Superior temporal gyrus (tissue), 1 donor: ENCODE measurements at regions not wholly inside any gene's neighbourhood (a gene's known extent, or its start where the extent isn't known, plus 50 kb on each side); places are given as distances from the start of the nearest gene placed in this dataset.
"Not testable (repeated sequence)": the region's sequence is repeated elsewhere in the genome, so short reads cannot be mapped to it uniquely, and the experiment has no call there.

Source experiments
- DNase-seq: peaks from one replicate; pipeline ENCODE4 v3.0.0-alpha.2; 2016; ENCODE audit errors: extremely low spot score

- no peak for DNase-seq
These were observed 113.0 kb downstream of the SNRPN start for GRCh38 chr15:25067725-25068309.

DNA sequence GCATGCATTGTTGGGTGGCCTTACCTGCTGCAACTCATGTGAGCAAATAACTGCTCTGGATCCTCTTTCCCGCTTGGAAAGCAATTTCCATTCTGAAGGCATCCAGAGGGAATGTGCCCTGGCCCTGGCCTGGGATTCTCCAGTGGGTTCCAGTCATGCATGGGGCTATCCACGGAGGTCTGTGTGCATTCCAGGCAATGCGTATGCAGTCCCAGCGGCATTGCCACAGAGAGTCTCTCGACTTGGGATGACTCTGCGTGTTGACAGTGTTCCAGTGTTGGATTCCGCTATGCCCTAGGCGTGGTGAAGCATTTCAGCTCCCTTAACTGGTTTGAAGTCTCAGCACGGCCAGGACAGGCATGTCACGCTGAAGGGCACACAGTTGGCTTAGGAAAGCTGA lies 113.9 kb downstream of the SNRPN start:
- DNase-seq: no peak

DNA sequence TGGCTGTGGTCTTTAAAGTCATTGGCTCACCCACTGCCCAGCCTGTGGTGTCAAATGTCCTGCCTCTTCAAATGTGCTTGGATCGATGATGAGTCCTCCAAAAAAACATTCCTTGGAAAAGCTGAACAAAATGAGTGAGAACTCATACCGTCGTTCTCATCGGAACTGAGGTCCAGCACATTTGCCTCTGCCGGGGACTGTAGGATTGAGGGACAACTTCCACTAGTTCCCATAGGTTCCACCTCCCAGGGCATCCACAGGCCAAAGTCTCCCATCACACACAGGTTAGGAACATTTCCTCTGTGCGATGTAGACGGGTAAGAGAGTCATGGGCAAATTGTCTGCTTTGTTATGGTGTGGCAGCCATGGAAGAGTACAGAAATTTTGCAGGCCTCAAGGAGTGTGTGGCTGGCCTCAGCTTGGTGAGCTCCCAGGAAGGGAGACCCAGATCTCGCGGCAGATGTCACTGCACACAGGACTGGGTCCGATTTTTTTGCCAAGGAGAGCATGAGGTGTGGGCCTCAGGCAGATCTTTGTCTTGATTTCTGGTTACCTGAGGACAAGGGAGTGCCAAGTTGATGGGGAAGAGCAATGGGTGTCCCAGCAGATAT lies 115.7 kb downstream of the SNRPN start:
- no peak for DNase-seq

DNA sequence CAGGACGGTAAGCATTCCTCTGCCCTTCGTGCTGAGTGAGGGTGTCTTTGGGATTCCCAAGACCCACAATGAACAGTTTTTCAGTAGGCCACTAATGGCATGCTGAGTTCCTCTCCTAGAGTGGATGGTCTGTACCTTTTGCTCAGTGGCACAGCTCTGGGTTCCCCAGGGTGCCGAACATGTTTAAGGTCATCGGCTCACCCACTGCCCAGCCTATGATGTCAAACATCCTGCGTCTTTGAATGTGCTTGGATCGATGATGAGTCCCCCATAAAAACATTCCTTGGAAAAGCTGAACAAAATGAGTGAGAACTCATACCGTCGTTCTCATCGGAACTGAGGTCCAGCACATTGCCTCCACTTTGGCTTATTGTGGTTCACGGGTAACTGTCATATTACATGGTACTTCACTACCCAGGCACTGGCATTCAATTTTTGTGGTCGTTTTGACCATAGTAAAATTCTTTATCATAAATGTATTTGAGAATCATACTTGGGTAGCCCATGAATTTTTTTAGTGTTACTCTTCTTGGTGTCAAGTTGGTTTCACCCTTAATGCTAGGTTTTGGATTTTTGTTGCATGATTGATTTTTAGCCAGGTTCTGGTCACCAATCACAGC lies 118.2 kb downstream of the SNRPN start:
- no peak for DNase-seq

DNA sequence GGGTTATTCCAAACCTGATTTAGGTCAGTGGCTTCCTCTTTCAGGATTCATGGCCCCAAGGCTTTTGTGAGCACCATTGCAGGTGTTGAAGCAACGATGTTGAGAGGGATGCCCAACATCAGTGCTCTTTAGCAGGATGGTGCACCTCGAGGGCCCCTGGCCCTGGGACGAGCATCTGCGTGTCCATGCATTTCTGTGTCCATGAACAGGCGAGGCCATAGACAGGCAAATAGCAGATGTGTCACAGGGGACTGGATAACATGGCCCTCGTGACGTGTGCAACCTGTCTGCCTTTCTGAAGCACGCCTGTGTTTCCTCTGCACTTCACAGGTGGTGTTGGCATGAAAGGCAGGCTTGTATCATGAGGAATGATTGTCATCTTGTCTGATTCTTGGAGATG lies 132.3 kb downstream of the SNRPN start:
- DNase-seq: no peak

GRCh38 chr15:25088261-25088790 lies 133.5 kb downstream of the SNRPN start:
- DNase-seq: no peak

DNA sequence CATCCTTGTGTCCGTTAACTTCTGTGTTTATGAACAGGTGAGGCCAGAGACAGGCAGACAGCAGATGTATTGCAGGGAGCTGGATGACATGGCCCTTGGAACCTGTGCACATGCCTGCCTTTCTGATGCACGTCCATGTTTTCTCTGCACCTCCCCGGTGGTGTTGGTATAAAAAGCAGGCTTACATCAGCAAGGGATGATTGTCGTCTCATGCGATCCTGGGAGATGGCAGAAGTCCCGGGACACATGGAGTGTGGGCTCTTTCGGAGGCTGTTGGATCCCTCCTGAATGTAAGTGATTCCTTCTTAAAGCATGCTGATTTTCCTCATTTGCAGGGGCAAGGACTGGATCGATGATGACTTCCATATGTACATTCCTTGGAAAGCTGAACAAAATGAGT lies 134.8 kb downstream of the SNRPN start:
- DNase-seq: no peak

GRCh38 chr15:25090073-25090733 lies 135.4 kb downstream of the SNRPN start:
- no peak for DNase-seq

DNA sequence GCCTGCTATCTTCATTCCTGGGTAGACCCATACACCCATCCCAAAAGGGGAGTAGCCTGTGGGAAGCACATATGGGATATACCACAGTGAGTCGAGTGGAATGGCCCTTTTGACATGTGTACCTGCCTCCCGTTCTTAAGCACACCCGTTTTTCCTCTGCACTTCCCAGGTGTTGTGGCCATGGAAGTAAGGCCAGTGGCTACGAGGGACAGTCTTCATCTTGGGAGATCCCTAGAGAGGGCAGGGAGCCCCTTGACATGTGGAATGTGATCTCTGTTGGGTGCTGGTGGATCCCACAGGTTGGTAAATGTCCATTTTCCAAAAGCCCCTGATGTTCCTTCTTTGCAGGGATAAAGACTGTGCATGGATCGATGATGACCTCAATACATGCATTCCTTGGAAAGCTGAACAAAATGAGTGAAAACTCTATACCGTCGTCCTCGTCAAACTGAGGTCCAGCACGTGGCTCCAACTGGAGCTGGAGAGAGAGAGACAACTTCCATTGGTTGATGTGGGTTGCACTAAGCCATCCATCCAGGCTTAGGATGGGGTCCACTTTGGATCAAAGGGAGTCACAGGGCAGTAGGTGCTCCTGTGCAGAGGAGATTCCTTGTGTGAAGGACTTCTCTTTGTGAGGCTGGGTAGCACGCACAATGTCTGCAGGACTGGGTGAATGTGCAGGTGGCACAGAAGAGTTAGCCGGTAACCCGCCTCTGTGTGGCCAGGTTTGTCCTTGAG lies 136.8 kb downstream of the SNRPN start:
- no peak for DNase-seq

DNA sequence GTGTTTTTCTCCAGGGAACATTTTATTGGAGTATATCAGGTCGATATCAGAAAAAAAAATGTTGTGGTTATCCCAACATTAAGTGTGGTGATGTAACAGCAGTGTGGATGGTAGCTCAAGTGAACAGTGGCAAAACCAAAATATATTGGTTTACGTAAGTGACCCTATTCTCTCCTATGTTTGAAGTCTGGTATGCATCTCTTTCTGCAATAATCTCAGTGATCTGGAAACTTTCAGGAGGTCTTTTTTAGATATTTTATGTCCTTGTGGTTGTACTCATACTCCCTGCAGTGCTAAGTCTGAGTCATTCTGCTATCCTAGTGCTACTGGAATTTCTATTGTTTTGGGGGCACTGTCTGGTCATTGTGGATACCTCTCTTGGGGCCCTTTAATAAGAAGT lies 137.9 kb downstream of the SNRPN start:
- DNase-seq: no peak

DNA sequence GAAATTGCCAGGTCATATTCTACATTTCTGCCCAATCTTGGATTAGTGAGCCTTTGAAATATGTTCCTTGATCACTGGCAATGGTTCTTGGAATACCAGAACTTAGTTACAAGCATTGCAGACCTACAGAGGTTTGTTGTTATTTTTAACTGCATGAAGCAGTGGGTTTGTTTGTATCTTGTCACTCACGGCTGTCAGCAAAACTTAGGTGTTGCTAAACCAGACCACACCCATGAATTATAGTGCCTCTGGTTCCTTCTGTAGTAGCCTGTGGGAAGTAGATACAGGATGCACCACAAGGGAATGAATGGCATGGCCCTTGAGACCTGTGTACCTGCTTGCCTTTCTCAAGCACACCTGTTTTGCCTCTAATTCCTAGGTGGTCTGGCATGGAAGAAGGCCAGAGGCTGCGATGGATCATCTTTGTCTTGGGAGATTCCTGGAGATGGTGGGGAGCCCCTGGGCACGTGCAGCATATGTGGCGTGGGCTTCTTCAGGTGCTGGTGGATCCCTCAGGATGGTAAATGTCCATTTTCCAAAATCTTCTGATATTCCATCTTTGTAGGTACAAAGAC lies 138.8 kb downstream of the SNRPN start:
- no peak for DNase-seq

DNA sequence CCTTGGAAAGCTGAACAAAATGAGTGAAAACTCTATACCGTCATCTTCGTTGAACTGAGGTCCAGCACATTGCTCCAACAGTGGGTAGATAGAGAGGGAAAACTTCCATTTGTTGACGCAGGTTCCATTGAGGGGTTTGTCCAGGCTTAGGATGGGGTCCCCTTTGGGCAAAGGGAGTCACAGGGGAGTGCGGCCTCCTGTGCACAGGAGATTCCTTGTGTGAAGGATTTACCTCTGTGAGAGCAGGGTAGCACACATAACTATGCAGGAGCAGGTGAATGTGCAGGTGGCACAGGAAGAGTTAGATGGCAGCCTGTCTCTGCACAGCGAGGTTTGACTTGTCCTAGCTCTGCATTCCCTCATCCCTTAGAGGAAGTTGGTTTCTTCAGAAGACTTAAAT lies 139.3 kb downstream of the SNRPN start:
- no peak for DNase-seq

DNA sequence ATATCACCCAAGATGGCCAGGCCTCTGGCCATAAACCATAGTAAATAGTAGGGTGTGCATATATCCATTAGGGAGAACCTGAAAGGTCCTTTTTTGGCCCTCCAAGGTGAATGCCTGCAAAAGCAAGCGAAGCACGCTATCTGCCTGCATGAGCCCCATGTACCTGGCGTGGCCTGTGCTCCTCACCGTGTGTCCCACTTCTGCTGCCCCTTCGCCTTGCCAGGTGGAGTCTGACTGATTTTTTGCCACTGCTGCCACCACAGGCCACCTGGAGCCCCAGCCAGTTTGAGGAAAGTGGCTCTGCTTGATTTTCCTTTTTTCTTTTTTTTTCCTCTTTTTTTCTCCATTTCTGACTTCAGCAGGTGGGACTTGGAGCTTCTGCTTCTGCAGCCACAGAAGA lies 139.7 kb downstream of the SNRPN start:
- DNase-seq: no peak

DNA sequence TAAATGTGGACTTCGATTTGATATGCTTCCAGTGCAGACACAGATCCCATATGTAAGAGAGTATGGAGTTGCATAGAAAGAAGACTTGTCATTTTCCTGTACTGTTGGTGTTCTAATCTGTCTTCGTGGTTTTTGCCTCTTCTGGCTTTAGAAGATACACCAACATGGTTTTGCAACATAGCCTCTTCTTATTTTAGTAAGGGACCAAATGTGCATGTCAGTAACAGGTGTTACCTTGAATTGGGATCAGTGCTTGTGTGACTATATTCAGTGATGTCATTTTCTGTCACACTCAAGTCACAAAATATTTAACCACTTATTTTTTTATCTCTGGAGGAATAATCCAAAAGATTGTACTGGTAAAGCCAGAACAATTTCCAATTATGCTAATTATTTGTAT lies 140.4 kb downstream of the SNRPN start:
- DNase-seq: no peak

GRCh38 chr15:25099966-25100365 lies 145.2 kb downstream of the SNRPN start:
- DNase-seq: not testable (repeated sequence)

DNA sequence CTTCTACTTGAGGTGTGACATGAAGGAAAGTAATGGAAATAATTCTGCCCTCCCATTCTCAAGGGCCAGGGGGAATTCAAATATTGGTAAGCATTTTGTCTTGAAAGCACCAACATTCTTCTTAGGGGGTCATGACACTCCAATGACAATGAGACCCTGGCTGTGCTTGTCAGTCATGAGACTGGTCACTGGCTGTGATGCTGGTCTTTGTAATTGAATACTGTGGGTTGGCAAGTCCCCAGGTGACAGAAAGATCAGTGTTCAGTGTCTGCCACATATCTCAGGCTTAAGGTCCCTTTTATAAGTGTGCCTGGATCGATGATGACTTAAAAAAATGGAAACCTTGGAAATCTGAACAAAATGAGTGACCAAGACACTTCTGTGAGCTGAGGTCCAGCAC lies 151.4 kb downstream of the SNRPN start:
- DNase-seq: no peak

- DNase-seq: no peak
These were observed 179.0 kb downstream of the SNRPN start for GRCh38 chr15:25133804-25134203.

DNA sequence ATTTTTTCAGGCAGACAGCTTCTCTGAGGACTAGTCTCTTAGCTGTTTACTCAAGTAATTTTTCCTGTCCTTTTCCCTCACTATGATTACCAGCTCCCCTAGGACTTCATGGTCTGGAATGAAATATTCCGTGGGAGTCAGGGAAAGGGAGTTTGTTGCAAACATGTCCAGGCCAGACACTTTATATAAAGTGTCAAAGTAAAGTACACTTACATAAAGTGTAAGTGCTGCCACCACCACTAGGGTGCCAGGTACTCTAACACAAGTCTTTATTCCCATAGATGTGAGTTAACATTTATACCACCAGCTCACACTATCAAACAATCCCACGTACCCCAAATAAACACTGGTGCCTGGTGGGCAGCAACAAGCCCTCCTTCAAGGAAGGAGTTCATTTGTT lies 179.8 kb downstream of the SNRPN start:
- DNase-seq: no peak

GRCh38 chr15:25136119-25136518 lies 181.3 kb downstream of the SNRPN start:
- no peak for DNase-seq

- no peak for DNase-seq
These were observed 182.2 kb downstream of the SNRPN start for GRCh38 chr15:25137013-25137412.

- no peak for DNase-seq
These were observed 214.5 kb downstream of the SNRPN start for GRCh38 chr15:25169318-25169717.
